ENCODE measurements at regions not wholly inside any gene's neighbourhood (a gene's known extent, or its start where the extent isn't known, plus 50 kb on each side); places are given as distances from the start of the nearest gene placed in this dataset.
A peak's percentile ranks its signal among the peaks of the same experiment; 100 is the strongest.

GRCh38 chr11:8335186-8335585 is 71.5 kb upstream of the LMO1 start:
- Histone ChIP-seq H2BK120ac (replicated peaks; ENCODE audit: low read depth, low read length) (no peak overlapping the region), H3K56ac (replicated peaks; ENCODE audit: insufficient read length, low read depth, low read length) (no peak overlapping the region), H4K91ac (replicated peaks; ENCODE audit: insufficient read length, low read length) (no peak overlapping the region), H3K9ac (replicated peaks in 1 of 4; ENCODE audit: extremely low read depth in 1 of 4, low read depth in 3 of 4, low read length in 3 of 4) (no peak overlapping the region), H2BK12ac (ENCODE audit: low read depth, low read length) (no peak overlapping the region), H3K27ac (ENCODE audit: low read depth, low read length) (no peak overlapping the region), H2AFZ (ENCODE audit: low read length) (no peak overlapping the region), H3K4me3 (ENCODE audit: extremely low read depth in 1 of 4, insufficient read depth in 2 of 4, low read depth in 3 of 4, low read length in 4 of 4) (no peak overlapping the region), H2AK5ac (ENCODE audit: low read depth, low read length) (no peak overlapping the region), H3K4me1 (replicated peaks in 1 of 4; ENCODE audit: control insufficient read depth in 3 of 4, insufficient read depth in 4 of 4, low read length in 3 of 4) (peaks cover 0 to 11% (median 6%) of the 10 kb centered on the region in 4 experiments; a peak in 5 of 7 replicates), H2BK5ac (ENCODE audit: low read depth, low read length) (no peak overlapping the region), H3K9me3 (ENCODE audit: insufficient read depth in 2 of 2, low read depth in 1 of 2, low read length in 1 of 2) (no peaks in the 10 kb centered on the region), H3K23ac (ENCODE audit: insufficient read length) (no peak overlapping the region), H4K8ac (ENCODE audit: extremely low read depth, insufficient read depth, low read length) (no peak overlapping the region), H4K20me1 (replicated peaks in 1 of 2; ENCODE audit: control insufficient read depth in 1 of 2, insufficient read depth in 2 of 2, low read length in 2 of 2) (no peaks in the 10 kb centered on the region), H3K79me2 (ENCODE audit: control insufficient read depth in 1 of 2, insufficient read depth in 2 of 2, low read length in 2 of 2) (no peaks in the 10 kb centered on the region), H3K79me1 (ENCODE audit: low read depth, low read length) (no peaks in the 10 kb centered on the region), H3K18ac (ENCODE audit: extremely low read depth, low read length) (no peak overlapping the region), H3K27me3 (replicated peaks in 1 of 4; ENCODE audit: control insufficient read depth in 3 of 4, extremely low read depth in 1 of 4, insufficient read depth in 3 of 4, low read length in 3 of 4) (no peaks in the 10 kb centered on the region; a peak in 1 of 7 replicates), H3K14ac (ENCODE audit: insufficient read length) (no peak overlapping the region), H2BK15ac (ENCODE audit: low read length) (no peak overlapping the region), H3K36me3 (ENCODE audit: control insufficient read depth in 2 of 4, insufficient read depth in 4 of 4, low read length in 3 of 4) (no peaks in the 10 kb centered on the region), H4K5ac (ENCODE audit: insufficient read length, low read depth, low read length) (no peak overlapping the region), H3K4ac (replicated peaks; ENCODE audit: insufficient read length, low read depth, low read length) (no peak overlapping the region), H2BK20ac (ENCODE audit: low read length) (no peak overlapping the region), H3K23me2 (ENCODE audit: low read depth, low read length) (no peaks in the 10 kb centered on the region), H3K4me2 (ENCODE audit: insufficient read depth in 1 of 2, low read depth in 2 of 2, low read length in 2 of 2) (no peak overlapping the region)
- 85% methylated on average over 7 of the region's 8 CpGs; no CpG with 5 or more reads in 1 of the 2 experiments for WGBS, 2 experiments (ENCODE audit: extremely low coverage in 1 of 2, insufficient coverage in 1 of 2, insufficient read length in 1 of 2, insufficient replicate concordance in 2 of 2, low coverage in 1 of 2, low lambda C conversion rate in 2 of 2, missing lambda C conversion rate in 1 of 2)
- no peak for TF ChIP-seq MAX (IDR thresholded peaks at IDR 0.05)
- TF ChIP-seq SP1 (IDR thresholded peaks at IDR 0.05; ENCODE audit: low read depth, low read length): peak; percentile 74
- TF ChIP-seq JUND (IDR thresholded peaks at IDR 0.05; ENCODE audit: low read length): no peak
- no peak for TF ChIP-seq CREB1 (IDR thresholded peaks at IDR 0.05)
- no peak for TF ChIP-seq TAF7 (optimal IDR thresholded peaks at IDR 0.05; ENCODE audit: borderline replicate concordance, low read depth, low read length)
- peak; percentile 89; the same call in 1 of the 2 replicates for TF ChIP-seq ATF2 (IDR thresholded peaks at IDR 0.05; ENCODE audit: low read length)
- no peak for TF ChIP-seq HDAC6 (IDR thresholded peaks at IDR 0.05; ENCODE audit: low read depth, low read length)
- no peak for TF ChIP-seq TAF1 (IDR thresholded peaks at IDR 0.05; ENCODE audit: low read depth, low read length)
- TF ChIP-seq KDM5A (IDR thresholded peaks at IDR 0.05; ENCODE audit: low read length): no peak
- POLR2A ChIA-PET (ENCODE audit: partially characterized antibody): no interaction called here
- CTCF ChIA-PET (ENCODE audit: partially characterized antibody): interaction anchor here (1.2 to 2.7 kb wide), 4 partner anchors 15 to 115 kb away, joined by 3 to 21 read pairs (median 10); no protein-coding TSS in a partner anchor
- FAIRE-seq (no peak), DNase-seq (ENCODE audit: low read depth in 1 of 2, low spot score in 2 of 2) (no peak)

Measured in H1 (cell line).